ENCODE measurements at regions not wholly inside any gene's neighbourhood (a gene's known extent, or its start where the extent isn't known, plus 50 kb on each side); places are given as distances from the start of the nearest gene placed in this dataset.
"Not testable (repeated sequence)": the region's sequence is repeated elsewhere in the genome, so short reads cannot be mapped to it uniquely, and the experiment has no call there.

DNA sequence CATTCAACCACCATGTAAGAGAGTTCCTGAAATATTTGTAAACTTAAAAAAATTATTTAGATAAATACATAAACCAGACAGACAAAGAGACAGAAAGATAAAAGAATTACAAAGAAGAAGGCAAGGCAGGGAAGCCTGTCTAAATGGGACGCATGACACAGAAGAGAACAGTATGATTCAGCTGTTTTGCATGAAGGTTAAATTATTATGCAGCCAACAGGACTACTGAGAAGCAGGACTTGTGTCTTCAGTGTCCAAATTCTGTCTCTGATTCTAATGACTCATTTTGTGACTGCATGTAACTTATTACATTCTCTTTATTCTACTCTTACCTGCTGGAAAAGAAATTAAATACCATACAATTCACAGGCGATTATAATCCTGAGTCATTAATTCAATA lies 340.4 kb upstream of the KCNMB2 start:
- no peak for DNase-seq (ENCODE audit: low read depth in 2 of 2)

DNA sequence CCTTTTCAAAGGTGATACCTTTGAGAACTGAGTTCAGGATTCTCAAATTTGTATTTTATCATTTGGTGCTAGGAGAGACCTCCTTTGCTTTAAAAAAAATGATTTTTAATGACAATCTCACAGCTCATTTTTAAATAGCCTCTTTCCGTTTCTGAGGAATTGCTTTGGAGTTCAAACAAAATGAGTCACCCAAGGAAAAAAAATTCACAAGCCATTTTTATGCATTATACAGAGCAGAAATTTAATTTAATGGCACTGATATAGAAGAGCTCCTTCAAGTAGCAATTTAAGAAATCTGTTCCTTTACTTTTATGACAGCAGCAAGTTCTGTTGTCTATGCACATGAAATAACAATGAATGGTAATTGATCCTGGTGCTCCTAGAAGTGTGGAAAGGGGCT lies 337.9 kb upstream of the KCNMB2 start:
- no peak for DNase-seq (ENCODE audit: low read depth in 2 of 2)

DNA sequence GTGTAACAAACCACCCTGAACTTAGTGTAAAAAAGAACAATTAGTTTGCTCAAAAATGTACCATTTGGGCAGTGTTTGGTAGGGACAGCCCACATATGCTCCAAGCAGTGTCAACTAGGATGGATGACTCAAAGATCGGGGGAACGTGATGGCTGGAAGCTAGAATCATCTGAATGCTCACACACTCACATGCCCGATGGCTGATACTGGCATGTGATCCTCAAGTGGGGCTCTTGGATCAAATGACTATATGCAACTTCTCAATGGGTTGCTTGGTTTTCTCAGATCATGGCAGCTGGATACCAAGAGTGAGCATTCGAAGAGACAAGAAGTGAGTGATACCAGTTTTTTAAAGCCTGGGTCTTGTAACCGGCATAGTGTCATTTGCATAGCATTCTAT lies 335.9 kb upstream of the KCNMB2 start:
- DNase-seq (ENCODE audit: low read depth in 2 of 2), result no peak

DNA sequence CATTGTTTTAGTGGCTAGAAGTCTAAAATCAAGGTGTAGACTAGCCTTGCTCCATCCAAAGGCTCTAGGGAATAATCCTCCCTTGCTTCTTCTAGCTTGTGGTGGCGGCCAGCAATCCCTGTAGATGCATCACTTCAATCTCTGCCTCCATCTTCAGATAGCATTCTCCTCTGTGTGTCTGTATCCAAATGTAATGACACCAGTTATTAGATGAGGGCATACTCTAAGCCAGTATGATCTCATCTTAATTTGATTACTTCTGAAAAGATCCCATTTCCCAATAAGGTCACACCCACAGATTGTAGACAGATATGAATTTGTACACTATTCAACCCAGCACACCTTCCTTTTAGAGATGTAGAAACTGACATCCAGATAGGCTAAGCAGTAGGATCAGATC lies 334.5 kb upstream of the KCNMB2 start:
- DNase-seq (ENCODE audit: low read depth in 2 of 2), result no peak

DNA sequence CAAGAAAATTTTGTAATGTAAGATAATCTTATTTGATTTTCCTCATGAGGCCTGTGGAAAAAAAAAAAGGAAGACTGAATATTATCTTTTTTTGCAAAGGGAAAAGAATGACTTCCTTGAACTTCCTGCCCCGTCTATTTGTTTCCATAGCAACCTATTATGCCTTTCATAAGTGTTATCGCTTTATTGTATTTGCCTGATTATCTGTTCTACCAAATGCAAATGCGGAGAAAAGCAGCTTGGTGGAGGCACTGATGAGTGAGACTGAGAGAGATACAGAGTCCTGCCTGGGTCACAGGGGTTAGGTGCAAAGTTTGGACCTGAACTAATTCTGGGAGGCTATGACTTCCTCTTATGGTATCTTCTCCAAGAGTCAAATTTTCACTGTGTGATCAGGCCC lies 334.0 kb upstream of the KCNMB2 start:
- no peak for DNase-seq (ENCODE audit: low read depth in 2 of 2)

DNA sequence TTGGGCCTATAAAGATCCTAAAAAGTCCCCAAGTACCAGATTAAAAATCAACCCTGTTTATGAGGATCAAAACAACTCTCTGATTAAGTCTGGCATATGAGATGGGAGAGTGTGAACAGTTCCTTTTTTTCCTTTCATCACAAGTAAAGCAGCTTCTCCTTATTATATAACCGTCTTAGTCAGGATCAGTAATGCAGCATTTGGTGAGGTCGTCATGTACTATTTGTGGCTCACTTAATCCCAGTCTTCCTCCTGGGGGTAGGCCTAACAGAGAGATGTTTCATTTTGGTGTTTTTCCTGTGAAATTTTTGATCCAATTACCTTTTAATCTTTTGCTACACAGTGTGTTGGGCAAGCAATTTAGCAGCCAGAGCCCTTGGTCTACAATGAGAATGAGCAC lies 333.1 kb upstream of the KCNMB2 start:
- DNase-seq (ENCODE audit: low read depth in 2 of 2), result no peak

DNA sequence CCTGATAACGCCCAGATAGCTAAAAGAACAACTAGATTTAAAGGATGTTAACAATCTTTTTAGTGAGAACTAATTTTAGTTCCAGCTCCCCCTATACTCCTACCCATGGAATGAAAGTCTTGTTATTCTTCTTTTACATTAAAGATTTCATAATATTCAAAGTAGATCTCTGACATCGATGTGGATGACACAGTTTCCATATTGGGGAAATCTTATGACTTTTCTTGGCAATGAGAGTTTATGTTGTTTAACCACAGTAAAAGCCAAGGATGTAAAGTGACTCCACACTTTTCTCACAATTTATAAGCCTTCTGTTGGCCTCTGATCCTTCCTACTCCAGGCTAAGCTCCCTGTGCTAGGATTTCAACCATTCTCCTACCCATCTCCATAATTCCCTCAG lies 332.6 kb upstream of the KCNMB2 start:
- no peak for DNase-seq (ENCODE audit: low read depth in 2 of 2)

DNA sequence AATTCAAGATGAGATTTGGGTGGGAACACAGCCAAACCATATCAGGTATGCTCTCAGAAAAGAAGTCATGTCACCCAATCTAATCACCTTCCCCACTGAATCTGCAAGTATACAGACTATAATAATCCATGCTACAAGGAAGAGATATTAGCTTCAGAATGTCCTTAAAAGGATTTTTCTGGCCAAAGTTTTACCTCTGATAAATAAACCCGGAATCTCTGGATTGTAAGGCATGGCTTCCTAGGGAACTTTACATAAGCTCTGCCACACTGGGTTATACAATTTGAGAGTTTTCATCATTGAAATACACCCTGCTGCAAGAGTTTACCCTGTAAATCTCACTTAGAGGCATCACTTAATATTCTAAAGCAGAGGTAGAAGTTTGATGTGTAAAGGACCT lies 330.5 kb upstream of the KCNMB2 start:
- DNase-seq (ENCODE audit: low read depth in 2 of 2), result no peak

DNA sequence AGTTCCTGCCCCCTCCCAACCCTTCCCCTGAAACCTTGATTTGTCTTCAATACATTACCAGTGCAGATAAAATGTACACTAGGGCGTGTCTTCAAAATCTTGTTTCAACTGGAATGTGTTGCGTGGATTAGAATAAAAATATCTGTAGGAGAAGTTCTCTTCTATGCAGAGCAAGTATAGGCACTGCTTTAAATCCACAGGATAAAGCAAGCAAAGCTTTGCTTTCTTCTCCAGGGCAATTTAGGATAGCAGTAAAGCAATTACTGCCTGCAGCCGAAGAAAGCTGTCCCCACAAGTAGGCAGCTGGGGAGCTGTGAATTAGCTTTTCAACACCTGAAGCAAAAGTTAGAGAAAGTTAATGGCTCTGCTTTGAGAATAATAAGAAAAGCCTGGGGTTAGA lies 329.7 kb upstream of the KCNMB2 start:
- DNase-seq (ENCODE audit: low read depth in 2 of 2), result no peak

DNA sequence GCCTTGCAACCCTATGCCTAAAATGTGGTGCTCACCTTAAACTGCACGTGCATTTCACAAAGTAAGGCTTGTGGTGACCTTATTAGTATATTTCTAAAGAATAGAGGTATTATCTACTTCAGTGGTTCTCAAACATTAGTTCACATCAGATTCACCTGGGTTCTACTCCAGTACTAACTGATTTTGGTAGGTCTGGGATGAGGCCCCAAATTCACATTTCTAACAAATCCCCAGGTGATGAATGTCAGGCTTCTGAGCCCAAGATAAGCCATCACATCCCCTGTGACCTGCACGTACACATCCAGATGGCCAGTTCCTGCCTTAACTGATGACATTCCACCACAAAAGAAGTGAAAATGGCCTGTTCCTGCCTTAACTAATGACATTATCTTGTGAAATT lies 329.1 kb upstream of the KCNMB2 start:
- not testable (repeated sequence) for DNase-seq (ENCODE audit: low read depth in 2 of 2)

DNA sequence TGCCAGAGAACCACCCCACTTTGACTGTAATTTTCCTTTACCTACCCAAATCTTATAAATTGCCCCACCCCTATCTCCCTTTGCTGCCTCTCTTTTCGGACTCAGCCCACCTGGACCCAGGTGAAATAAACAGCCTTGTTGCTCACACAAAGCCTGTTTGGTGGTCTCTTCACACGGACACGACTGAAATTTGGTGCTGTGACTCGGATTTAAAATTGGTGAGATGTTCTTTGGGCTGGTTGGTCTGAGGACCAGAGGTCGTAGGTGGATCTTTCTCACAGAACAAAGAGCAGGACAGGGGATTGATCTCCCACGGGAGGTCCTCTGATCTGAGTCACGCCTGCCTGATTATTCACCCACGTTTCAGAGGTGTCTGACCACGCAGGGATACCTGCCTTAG lies 328.6 kb upstream of the KCNMB2 start:
- DNase-seq (ENCODE audit: low read depth in 2 of 2), result not testable (repeated sequence)

DNA sequence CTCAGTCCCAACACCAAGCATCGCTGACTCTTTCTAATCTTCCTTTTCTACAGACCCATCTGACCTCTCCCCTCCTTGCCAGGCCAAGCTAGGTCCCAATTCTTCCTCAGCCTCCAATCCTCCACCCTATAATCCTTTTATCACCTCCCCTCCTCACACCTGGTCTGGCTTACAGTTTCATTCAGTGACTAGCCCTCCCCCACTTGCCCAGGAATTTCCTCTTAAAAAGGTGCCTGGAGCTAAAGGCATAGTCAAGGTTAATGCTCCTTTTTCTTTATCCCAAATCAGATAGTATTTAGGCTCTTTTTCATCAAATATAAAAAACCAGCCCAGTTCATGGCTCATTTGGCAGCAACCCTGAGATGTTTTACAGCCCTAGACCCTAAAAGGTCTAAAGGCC lies 327.1 kb upstream of the KCNMB2 start:
- DNase-seq (ENCODE audit: low read depth in 2 of 2), result not testable (repeated sequence)

DNA sequence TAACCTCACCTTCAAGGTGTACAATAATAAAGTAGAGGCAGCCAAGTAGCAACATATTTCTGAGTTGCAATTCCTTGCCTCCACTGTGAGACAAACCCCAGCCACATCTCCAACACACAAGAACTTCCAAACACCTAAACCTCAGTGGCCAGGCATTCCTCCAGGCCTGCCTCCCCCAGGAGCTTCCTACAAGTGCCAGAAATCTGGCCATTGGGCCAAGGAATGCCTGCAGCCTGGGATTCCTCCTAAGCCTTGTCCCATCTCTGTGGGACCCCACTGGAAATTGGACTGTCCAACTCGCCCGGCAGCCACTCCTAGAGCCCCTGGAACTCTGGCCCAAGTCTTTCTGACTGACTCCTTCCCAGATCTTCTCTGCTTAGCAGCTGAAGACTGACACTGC lies 326.6 kb upstream of the KCNMB2 start:
- not testable (repeated sequence) for DNase-seq (ENCODE audit: low read depth in 2 of 2)

DNA sequence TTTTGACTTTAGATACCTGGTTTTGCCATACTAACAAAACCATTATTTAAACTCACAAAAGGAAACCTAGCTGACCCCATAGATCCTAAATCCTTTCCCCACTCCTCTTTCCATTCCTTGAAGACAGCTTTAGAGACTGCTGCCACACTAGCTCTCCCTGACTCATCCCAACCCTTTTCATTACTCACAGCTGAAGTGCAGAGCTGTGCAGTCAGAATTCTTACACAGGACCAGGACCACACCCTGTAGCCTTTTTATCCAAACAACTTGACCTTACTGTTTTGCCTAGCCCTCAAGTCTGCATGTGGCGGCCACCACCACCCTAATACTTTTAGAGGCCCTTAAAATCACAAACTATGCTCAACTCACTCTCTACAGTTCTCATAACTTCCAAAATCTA lies 325.1 kb upstream of the KCNMB2 start:
- DNase-seq (ENCODE audit: low read depth in 2 of 2), result not testable (repeated sequence)

DNA sequence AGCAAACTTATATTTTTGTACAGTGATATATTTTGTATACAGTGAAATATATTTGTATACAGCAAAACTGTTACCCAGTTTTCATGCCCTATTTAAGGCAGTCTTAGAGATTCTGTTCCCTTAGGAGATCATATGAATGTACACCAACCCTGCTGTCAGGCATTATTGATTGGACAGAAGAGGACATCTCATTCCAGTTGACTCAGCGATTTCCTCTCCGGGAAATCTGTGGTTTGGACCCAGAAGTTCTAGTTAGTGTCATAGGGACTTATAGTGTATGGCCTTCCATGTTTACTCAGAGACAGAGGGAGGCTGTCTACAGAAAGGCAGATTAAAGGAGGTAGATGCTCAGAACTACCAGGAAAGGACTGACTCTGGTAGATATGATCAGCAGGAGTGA lies 318.8 kb upstream of the KCNMB2 start:
- DNase-seq (ENCODE audit: low read depth in 2 of 2), result no peak

DNA sequence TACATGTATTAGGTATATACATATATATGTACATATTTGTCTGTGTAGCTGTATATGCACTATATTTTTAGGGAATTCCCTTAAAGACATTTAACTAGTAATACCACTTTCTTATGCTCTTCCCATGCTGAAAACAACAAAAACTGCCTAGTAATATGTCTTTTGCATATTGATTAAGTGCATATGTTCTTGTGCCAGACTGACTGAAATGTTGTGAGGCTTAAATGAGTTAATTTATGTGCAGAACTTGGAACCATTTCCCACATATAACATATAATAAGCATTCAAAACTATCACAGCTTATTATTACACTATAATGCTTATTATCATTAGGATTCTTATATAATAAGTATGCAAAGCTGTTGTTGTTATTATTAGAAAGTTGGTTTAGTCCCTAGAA lies 318.0 kb upstream of the KCNMB2 start:
- DNase-seq (ENCODE audit: low read depth in 2 of 2), result no peak

DNA sequence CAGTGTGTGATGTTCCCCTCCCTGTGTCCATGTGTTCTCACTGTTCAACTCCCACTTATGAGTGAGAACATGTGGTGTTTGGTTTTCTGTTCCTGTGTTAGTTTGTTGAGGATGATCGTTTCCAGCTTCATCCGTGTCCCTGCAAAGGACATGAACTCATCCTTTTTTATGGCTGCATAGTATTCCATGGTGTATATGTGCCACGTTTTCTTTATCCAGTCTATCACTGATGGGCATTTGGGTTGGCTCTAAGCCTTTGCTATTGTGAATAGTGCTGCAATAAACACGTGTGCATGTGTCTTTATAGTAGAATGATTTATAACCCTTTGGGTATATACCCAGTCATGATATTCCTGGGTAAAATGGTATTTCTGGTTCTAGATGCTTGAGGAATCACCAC lies 316.6 kb upstream of the KCNMB2 start:
- not testable (repeated sequence) for DNase-seq (ENCODE audit: low read depth in 2 of 2)

DNA sequence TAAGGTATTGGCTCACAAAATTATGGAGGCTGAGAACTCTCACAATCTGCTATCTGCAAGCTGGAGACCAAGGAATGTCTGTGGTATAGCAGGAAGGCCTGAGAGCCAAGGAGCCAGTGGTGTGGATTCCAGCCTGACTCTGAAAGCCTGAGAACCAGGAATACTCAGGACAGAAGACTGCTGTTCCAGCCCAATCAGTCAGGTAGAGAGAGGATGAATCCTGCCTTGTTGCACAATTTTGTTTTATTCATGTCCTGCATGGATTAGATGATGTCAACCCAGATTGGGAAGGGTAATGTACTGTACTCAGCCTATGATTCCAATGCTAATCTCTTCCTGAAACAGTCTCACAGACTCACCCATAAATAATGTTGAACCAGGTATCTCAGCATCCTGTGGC lies 312.4 kb upstream of the KCNMB2 start:
- no peak for DNase-seq (ENCODE audit: low read depth in 2 of 2)

DNA sequence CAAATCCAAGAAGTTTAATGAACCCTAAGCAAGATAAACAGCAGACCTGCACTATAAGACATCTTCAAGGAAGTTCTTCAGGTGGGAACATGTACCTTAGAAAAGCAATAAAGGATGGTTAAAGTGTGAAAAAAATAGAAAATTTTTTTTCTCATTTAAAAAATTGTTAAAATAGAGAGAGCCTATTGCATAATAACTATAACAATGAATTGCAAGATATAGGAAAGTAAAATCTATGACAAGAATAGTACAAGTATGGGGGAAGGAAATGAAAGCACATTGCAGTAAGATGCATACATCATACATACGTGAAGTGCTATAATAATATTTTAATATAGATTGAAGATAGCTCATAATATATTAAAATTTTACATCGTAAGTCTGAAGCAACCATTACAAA lies 310.1 kb upstream of the KCNMB2 start:
- no peak for DNase-seq (ENCODE audit: low read depth in 2 of 2)

DNA sequence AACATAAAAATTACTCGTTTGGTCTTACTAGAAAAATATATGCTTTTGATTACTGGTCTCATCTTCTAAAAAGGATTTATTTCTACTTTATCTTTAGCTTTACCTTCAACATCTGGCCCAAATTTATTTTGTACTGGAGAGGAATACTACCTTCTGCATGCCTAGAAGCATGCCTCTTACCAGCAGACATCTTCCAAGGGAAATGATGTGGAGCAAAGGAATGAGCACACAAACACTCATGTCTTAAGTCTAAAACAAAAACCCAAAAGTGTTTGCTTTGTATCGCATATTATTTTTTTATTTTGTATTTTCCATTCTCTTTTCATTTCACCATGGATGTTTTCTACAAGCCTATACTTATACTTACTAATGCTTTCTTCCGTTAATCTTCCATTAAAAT lies 304.6 kb upstream of the KCNMB2 start:
- no peak for DNase-seq (ENCODE audit: low read depth in 2 of 2)

DNA sequence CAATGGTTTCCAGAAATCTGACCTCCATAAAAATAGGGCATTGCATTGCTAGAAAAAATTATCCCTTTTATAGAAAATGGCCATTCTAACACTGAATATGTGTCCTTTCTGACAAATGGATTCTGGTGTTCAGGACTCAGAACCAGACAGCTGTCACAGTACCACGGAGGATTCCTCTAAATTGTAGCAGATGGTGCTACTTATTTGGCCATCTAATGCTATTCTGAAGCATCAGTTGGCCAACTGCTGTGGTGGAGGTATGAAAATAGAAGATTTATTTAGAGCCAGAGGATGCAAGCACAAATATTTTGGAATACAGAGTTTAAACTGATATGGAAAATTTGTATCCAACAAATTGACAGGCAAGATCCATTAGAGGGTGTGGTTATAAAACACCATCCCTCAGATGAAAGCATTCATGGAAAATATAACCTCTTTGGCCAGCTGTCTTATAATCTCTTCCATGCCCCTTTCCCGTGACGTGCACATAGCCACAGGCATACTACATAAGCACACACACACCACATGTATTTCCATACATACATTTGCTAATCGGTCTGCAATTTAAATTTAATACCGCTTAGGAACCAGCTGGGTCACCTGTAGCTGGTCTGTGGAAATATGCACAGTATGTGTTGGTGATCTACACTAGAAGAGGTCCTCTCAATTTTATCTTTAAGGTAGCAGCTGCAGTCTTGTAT lies 302.7 kb upstream of the KCNMB2 start:
- DNase-seq (ENCODE audit: low read depth in 2 of 2), result no peak

DNA sequence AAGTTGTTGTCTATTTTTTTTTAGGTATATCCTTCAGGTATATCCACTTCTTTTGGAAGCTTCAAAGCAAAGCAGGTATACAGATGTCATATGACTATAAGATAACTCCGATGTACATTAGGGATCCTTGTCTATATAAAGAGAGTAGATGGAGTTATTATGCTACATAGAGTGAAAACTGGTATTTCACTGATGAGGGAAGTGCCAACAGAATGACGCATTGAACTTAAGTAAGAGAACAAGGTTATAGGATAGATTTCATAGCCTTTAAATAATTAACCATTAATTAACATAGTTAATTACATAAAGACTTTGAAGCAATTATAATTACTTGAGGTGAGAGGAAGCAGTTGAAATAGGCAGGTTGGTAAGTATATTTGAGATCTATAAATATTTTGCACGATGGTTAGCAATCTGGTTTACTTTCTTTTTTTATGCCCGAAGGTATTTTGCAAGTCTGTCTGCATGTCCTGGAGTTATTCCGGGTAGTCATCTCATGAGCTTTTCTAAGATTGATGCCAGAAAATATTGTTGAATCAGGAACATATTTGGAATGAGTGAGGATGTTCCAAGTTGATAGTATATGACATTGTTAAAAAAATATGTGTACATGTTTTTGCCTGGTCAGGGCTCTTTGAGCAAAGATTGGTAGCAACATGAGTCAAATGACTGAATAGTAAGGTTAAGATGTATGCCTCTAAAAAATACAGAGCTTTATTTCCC lies 299.5 kb upstream of the KCNMB2 start:
- no peak for DNase-seq (ENCODE audit: low read depth in 2 of 2)

DNA sequence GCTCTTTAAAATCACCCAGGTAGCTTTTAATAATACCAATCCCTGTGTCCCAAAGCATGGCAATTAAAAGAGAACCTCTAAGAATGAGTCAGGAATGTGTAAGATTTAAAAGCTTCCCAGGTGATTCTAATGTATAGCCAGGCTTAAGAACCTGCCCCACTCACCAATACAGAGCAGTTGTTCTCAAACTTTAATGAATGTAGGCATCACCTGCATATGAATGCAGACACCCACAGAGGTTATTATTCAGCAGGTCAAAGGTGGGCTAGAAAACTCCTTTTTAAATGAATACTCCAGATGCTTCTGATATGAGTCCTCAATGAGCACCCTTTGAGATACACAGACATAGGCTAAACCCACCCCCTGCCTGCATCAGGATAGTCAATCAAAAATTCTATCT lies 298.1 kb upstream of the KCNMB2 start:
- no peak for DNase-seq (ENCODE audit: low read depth in 2 of 2)

All from stimulated activated CD8-positive, alpha-beta memory T cell treated with anti-CD3 and anti-CD28 coated beads, Interleukin-7, amount 100 ng/mL, for 1 hour (primary cell).